IMR-90 (cell line): ENCODE measurements at regions not wholly inside any gene's neighbourhood (a gene's known extent, or its start where the extent isn't known, plus 50 kb on each side); places are given as distances from the start of the nearest gene placed in this dataset.

ENCODE experiments used
- ATAC-seq: fragments of 200-7000 bp; cut with Tn5 transposase; 2 replicates; pipeline ENCODE4 v1.9.1; 2020; ENCODE audit warnings: low read depth, mild to moderate bottlenecking, moderate library complexity
- BruUV-seq: library from RNA; stranded (reverse); fragments of 400-500 nt; replicated peaks from 2 replicates; lab custom pipeline; 2021; lab: Mats Ljungman, UMichigan
- CTCF ChIA-PET: fragments of 300-600 bp; formaldehyde crosslinking; extraction: SDS; loops from one replicate; lab custom pipeline; 2021; ENCODE audit warnings: antibody characterized with exemption; lab: Yijun Ruan, JAX
- POLR2A ChIA-PET: fragments of 300-600 bp; sonication (Branson Sonifier 250); formaldehyde crosslinking; loops from one replicate; lab custom pipeline; 2022; ENCODE audit warnings: antibody characterized with exemption; ENCODE audit not compliant: unreplicated experiment; lab: Charles Lee
- DNase-seq: peaks from one replicate; pipeline ENCODE4 v3.0.0; 2013
- H2AFZ ChIP-seq: replicated peaks from 2 replicates; pipeline ENCODE3; 2013; ENCODE audit warnings: low read length, mild to moderate bottlenecking; ENCODE audit not compliant: poor library complexity
- H2AK5ac ChIP-seq: 2 replicates; pipeline ENCODE4 v1.6.1; 2013; ENCODE audit warnings: low read depth, low read length, inconsistent platforms
- H2AK9ac ChIP-seq: replicated peaks from 2 replicates; pipeline ENCODE3; 2013; ENCODE audit warnings: mild to moderate bottlenecking, low read depth, low read length, moderate library complexity; ENCODE audit not compliant: poor library complexity
- H2BK120ac ChIP-seq: 2 replicates; pipeline ENCODE4 v1.6.1; 2013; ENCODE audit warnings: low read depth, low read length, inconsistent platforms
- H2BK15ac ChIP-seq: 3 replicates; pipeline ENCODE4 v1.6.1; 2013; ENCODE audit warnings: low read depth, low read length, inconsistent platforms
- H2BK20ac ChIP-seq: 2 replicates; pipeline ENCODE4 v1.6.1; 2013; ENCODE audit warnings: low read depth, mild to moderate bottlenecking, inconsistent platforms, low read length, moderate library complexity
- H2BK5ac ChIP-seq: 2 replicates; pipeline ENCODE4 v1.6.1; 2013; ENCODE audit warnings: mild to moderate bottlenecking, low read depth, low read length, inconsistent platforms; ENCODE audit not compliant: poor library complexity, severe bottlenecking
- H3K14ac ChIP-seq: replicated peaks from 2 replicates; pipeline ENCODE4 v1.6.1; 2013; ENCODE audit warnings: low read depth, low read length, inconsistent platforms
- H3K18ac ChIP-seq: 2 replicates; pipeline ENCODE4 v1.6.1; 2013; ENCODE audit warnings: low read depth, low read length, control low read depth
- H3K23ac ChIP-seq: 2 replicates; pipeline ENCODE4 v1.6.1; 2013; ENCODE audit warnings: low read depth, low read length, inconsistent platforms
- H3K27ac ChIP-seq: 2 replicates; pipeline ENCODE4 v1.5.1; 2013; ENCODE audit warnings: mild to moderate bottlenecking, control low read depth, low read length; ENCODE audit not compliant: insufficient read depth
- H3K27me3 ChIP-seq: 2 replicates; pipeline ENCODE4 v1.6.1; 2013; ENCODE audit warnings: low read length; ENCODE audit not compliant: control insufficient read depth, insufficient read depth
- H3K36me3 ChIP-seq: 2 replicates; pipeline ENCODE4 v1.6.1; 2013; ENCODE audit warnings: low read length, mixed read lengths; ENCODE audit not compliant: control insufficient read depth, insufficient read depth
- H3K4ac ChIP-seq: 2 replicates; pipeline ENCODE4 v1.6.1; 2013; ENCODE audit warnings: low read depth, low read length, inconsistent platforms
- H3K4me1 ChIP-seq: 2 replicates; pipeline ENCODE4 v1.6.1; 2013; ENCODE audit warnings: low read length, mixed read lengths; ENCODE audit not compliant: control insufficient read depth, insufficient read depth
- H3K4me2 ChIP-seq: 2 replicates; pipeline ENCODE4 v1.6.1; 2013; ENCODE audit warnings: low read depth, mild to moderate bottlenecking, control low read depth, low read length, moderate library complexity
- H3K4me3 ChIP-seq: 2 replicates; pipeline ENCODE4 v1.5.1; 2013; ENCODE audit warnings: low read depth, mild to moderate bottlenecking, control low read depth, low read length, moderate library complexity; ENCODE audit not compliant: insufficient read depth
- H3K56ac ChIP-seq: 2 replicates; pipeline ENCODE4 v1.6.1; 2013; ENCODE audit warnings: low read length, inconsistent platforms; ENCODE audit not compliant: insufficient read depth; ENCODE audit errors: extremely low read depth
- H3K79me1 ChIP-seq, 2 experiments: 2 replicates each; pipeline ENCODE4 v1.6.1; 2013; ENCODE audit warnings: low read length in 2 of 2, inconsistent platforms in 1 of 2, low read depth in 1 of 2
- H3K9ac ChIP-seq: 2 replicates; pipeline ENCODE4 v1.6.1; 2013; ENCODE audit warnings: low read depth, low read length, control low read depth
- H3K9me1 ChIP-seq: 2 replicates; pipeline ENCODE4 v1.6.1; 2013; ENCODE audit warnings: low read length, inconsistent platforms; ENCODE audit not compliant: insufficient read depth
- H3K9me3 ChIP-seq: 2 replicates; pipeline ENCODE4 v1.6.1; 2013; ENCODE audit warnings: low read length; ENCODE audit not compliant: control insufficient read depth, insufficient read depth
- H4K20me1 ChIP-seq: 2 replicates; pipeline ENCODE4 v1.6.1; 2013; ENCODE audit warnings: low read length, inconsistent platforms; ENCODE audit not compliant: insufficient read depth
- H4K5ac ChIP-seq: 2 replicates; pipeline ENCODE4 v1.6.1; 2013; ENCODE audit warnings: mild to moderate bottlenecking, low read depth, low read length, control low read depth
- H4K8ac ChIP-seq, 2 experiments: 2 replicates each; pipeline ENCODE4 v1.6.1; 2013; ENCODE audit warnings: low read depth in 2 of 2, low read length in 2 of 2, control low read depth in 1 of 2, inconsistent platforms in 1 of 2
- H4K91ac ChIP-seq: 2 replicates; pipeline ENCODE4 v1.6.1; 2013; ENCODE audit warnings: low read depth, low read length, inconsistent platforms; ENCODE audit not compliant: insufficient read depth
- CEBPB ChIP-seq: IDR thresholded peaks from 2 replicates; pipeline ENCODE4 v1.6.1; 2012; ENCODE audit warnings: low read depth, low read length, improper control_type of control experiment
- FOS ChIP-seq: fragments of 150-350 bp; IDR thresholded peaks from 2 replicates; pipeline ENCODE4 v1.6.1; 2016; ENCODE audit warnings: low read depth, low read length
- MXI1 ChIP-seq: IDR thresholded peaks from 2 replicates; pipeline ENCODE4 v1.6.1; 2012; ENCODE audit warnings: low read depth, mild to moderate bottlenecking, low read length, moderate library complexity, borderline replicate concordance
- NFE2L2 ChIP-seq: fragments of 150-350 bp; IDR thresholded peaks from 2 replicates; pipeline ENCODE4 v1.6.1; 2016; ENCODE audit warnings: low read depth, mild to moderate bottlenecking, low read length
- RCOR1 ChIP-seq: IDR thresholded peaks from 2 replicates; pipeline ENCODE4 v1.6.1; 2012; ENCODE audit warnings: mild to moderate bottlenecking, low read length, improper control_type of control experiment; ENCODE audit not compliant: insufficient replicate concordance
- RFX5 ChIP-seq: IDR thresholded peaks from 2 replicates; pipeline ENCODE4 v1.8.0; 2012; ENCODE audit warnings: low read depth, mild to moderate bottlenecking, low read length, moderate library complexity
- WGBS, 2 experiments: methylation state at CpG; one replicate each; pipeline versions ENCODE4 v1.1.5 to v1.1.7; 2013; ENCODE audit warnings: missing lambda C conversion rate in 2 of 2; ENCODE audit not compliant: insufficient read length in 1 of 2; ENCODE audit errors: extremely low coverage in 2 of 2; 5-methylcytosine and 5-hydroxymethylcytosine counted together
- dilution Hi-C: fragments of 300-500 bp; cut with HindIII; formaldehyde crosslinking; loops from one replicate; pipeline ENCODE4 v1.14.3; 2018; ENCODE audit warnings: low sequenced_read_pairs; ENCODE audit not compliant: unreplicated experiment
- in situ Hi-C: fragments of 300-500 bp; cut with MboI; formaldehyde crosslinking; loops from 3 replicates; pipeline ENCODE4 v1.14.3; 2019; ENCODE audit warnings: low sequenced_read_pairs, inconsistent platforms, mixed read lengths
- intact Hi-C: fragments of 100-400 bp; cut with micrococcal nuclease; formaldehyde crosslinking; loops from 2 replicates; pipeline ENCODE4 v1.10.0; 2022

DNA sequence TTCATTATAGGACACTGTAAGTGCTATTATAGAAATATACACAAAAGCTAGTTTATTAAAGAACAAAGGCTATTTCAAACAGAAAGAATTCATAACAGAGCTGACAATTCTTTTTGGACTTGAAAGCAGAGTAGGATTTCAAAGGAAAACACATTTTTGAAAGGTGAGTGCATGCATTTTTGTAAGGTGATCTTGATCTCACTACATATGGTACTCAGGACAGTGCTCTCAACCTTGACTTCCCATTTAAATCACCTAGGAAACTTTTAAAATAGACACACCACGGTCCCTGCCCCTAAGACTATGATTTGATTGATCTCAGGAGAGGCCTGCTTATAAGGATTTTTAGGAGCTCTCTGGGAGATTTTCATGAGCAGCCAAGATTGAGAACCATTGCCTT lies 1362.0 kb downstream of the CDH8 start:
- H3K23ac ChIP-seq = no peak overlapping the region
- no peak overlapping the region for H3K14ac ChIP-seq
- H3K27me3 ChIP-seq = no peaks in the 10 kb centered on the region
- H2BK20ac ChIP-seq = no peak overlapping the region
- intact Hi-C loops (no loop called here), in situ Hi-C loops (no loop called here), dilution Hi-C loops (no loop called here)
- no TSS peak for BruUV-seq
- no peak overlapping the region for H2BK15ac ChIP-seq
- no peak for TF ChIP-seq CEBPB
- no peak for TF ChIP-seq RCOR1
- no peak for TF ChIP-seq FOS
- TF ChIP-seq RFX5 = no peak
- TF ChIP-seq MXI1 = no peak
- no peak for TF ChIP-seq NFE2L2
- no peaks in the 10 kb centered on the region for H3K36me3 ChIP-seq
- no peak overlapping the region for H3K4ac ChIP-seq
- H2AK5ac ChIP-seq = no peak overlapping the region
- H3K4me1 ChIP-seq = no peaks in the 10 kb centered on the region
- no peaks in the 10 kb centered on the region; the same call in 1 of the 2 replicates for H3K9me3 ChIP-seq
- CTCF ChIA-PET = no interaction called here
- H3K79me1 ChIP-seq = no peaks in the 10 kb centered on the region
- H2AFZ ChIP-seq = no peak overlapping the region
- H2AK9ac ChIP-seq = no peak overlapping the region
- no peak overlapping the region for H4K5ac ChIP-seq
- POLR2A ChIA-PET = no interaction called here
- no peaks in the 10 kb centered on the region for H4K20me1 ChIP-seq
- H3K9ac ChIP-seq = no peak overlapping the region
- no CpG with 5 or more reads among the region's 1 CpG for WGBS, 2 experiments
- DNase-seq = no peak
- H3K18ac ChIP-seq = no peak overlapping the region
- no peak overlapping the region for H3K27ac ChIP-seq
- no peaks in the 10 kb centered on the region for H3K9me1 ChIP-seq
- H3K4me2 ChIP-seq = no peak overlapping the region
- ATAC-seq = no peak
- H3K56ac ChIP-seq = no peak overlapping the region
- H4K8ac ChIP-seq = no peak overlapping the region
- no peak overlapping the region for H2BK5ac ChIP-seq
- no peak overlapping the region for H4K91ac ChIP-seq
- H3K4me3 ChIP-seq = no peak overlapping the region
- no peak overlapping the region for H2BK120ac ChIP-seq
